DND-41 (cell line): ENCODE measurements at regions not wholly inside any gene's neighbourhood (a gene's known extent, or its start where the extent isn't known, plus 50 kb on each side); places are given as distances from the start of the nearest gene placed in this dataset.

ENCODE experiments used
- EZH2 ChIP-seq: IDR thresholded peaks from 3 replicates; pipeline ENCODE4 v1.6.1; 2012; ENCODE audit warnings: borderline replicate concordance, low read depth, mild to moderate bottlenecking, moderate library complexity, low read length, inconsistent platforms; ENCODE audit not compliant: severe bottlenecking
- TF ChIP-seq, protein P1 (sequence below): IDR thresholded peaks from 2 replicates; pipeline ENCODE4 v1.5.1; 2012; ENCODE audit warnings: borderline replicate concordance, low read length, moderate library complexity, mild to moderate bottlenecking; ENCODE audit not compliant: poor library complexity, severe bottlenecking; ENCODE audit errors: extremely low read depth

DNA sequence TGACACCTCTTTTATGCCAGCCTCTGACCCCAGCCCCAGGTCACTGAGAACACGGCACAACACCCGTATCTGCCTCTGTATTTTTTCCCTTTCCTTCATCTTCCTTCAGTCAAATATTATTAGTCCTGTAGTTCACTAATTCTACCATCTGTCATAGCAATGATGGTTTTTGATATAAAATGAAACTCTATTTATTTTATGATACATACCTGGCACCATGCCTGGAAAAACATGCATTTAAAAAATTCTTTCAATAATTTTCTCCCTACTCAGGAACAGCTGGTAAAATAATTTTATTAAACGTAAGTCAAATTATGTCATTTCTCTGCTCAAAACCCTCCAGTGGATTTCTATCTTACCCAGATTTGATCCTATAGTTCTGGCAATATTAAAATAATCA, 224.7 kb downstream of the CDH7 start:
- TF ChIP-seq, protein P1, sequence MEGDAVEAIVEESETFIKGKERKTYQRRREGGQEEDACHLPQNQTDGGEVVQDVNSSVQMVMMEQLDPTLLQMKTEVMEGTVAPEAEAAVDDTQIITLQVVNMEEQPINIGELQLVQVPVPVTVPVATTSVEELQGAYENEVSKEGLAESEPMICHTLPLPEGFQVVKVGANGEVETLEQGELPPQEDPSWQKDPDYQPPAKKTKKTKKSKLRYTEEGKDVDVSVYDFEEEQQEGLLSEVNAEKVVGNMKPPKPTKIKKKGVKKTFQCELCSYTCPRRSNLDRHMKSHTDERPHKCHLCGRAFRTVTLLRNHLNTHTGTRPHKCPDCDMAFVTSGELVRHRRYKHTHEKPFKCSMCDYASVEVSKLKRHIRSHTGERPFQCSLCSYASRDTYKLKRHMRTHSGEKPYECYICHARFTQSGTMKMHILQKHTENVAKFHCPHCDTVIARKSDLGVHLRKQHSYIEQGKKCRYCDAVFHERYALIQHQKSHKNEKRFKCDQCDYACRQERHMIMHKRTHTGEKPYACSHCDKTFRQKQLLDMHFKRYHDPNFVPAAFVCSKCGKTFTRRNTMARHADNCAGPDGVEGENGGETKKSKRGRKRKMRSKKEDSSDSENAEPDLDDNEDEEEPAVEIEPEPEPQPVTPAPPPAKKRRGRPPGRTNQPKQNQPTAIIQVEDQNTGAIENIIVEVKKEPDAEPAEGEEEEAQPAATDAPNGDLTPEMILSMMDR: no peak
- no peak for TF ChIP-seq EZH2
